Thoracic aorta (tissue), 2 donors: ENCODE measurements at regions not wholly inside any gene's neighbourhood (a gene's known extent, or its start where the extent isn't known, plus 50 kb on each side); places are given as distances from the start of the nearest gene placed in this dataset.

Experiments used
- ATAC-seq: fragments of 150-250 bp; one replicate; pipeline ENCODE4 v1.8.0; 2017; ENCODE audit warnings: low read depth; ENCODE audit not compliant: insufficient number of reproducible peaks, low FRiP score
- DNase-seq: peaks from one replicate; pipeline ENCODE4 v3.0.0-alpha.2; 2020; ENCODE audit warnings: low spot score
- H3K27ac ChIP-seq, 2 donors: fragments of 200-600 bp; sonication (generic); 1 replicate in 1 of 2; 2 replicates in 1 of 2; pipeline ENCODE4 v1.5.1; 2016; ENCODE audit warnings: mild to moderate bottlenecking in 2 of 2, moderate library complexity in 2 of 2
- H3K27me3 ChIP-seq: fragments of 200-600 bp; sonication (generic); replicated peaks from 2 replicates; pipeline ENCODE4 v1.6.0; 2016; ENCODE audit warnings: mild to moderate bottlenecking; ENCODE audit not compliant: insufficient read depth
- H3K36me3 ChIP-seq: fragments of 200-600 bp; sonication (generic); one replicate; pipeline ENCODE4 v1.5.1; 2016
- H3K4me1 ChIP-seq, 2 donors: fragments of 200-600 bp; sonication (generic); 1 replicate in 1 of 2; 2 replicates in 1 of 2; pipeline versions ENCODE4 v1.5.1 to v1.6.0; 2016; ENCODE audit warnings: low read depth in 2 of 2, mild to moderate bottlenecking in 1 of 2; ENCODE audit not compliant: control insufficient read depth in 1 of 2
- H3K4me3 ChIP-seq: fragments of 200-600 bp; sonication (generic); 2 replicates; pipeline ENCODE4 v1.5.1; 2016; ENCODE audit warnings: mild to moderate bottlenecking
- H3K9me3 ChIP-seq: fragments of 200-600 bp; sonication (generic); 2 replicates; pipeline ENCODE4 v1.5.1; 2016
- TF ChIP-seq, protein P1 (sequence below): fragments of 200-600 bp; sonication (generic); IDR thresholded peaks from one replicate; pipeline ENCODE4 v1.5.1; 2019; ENCODE audit warnings: antibody characterized with exemption

DNA sequence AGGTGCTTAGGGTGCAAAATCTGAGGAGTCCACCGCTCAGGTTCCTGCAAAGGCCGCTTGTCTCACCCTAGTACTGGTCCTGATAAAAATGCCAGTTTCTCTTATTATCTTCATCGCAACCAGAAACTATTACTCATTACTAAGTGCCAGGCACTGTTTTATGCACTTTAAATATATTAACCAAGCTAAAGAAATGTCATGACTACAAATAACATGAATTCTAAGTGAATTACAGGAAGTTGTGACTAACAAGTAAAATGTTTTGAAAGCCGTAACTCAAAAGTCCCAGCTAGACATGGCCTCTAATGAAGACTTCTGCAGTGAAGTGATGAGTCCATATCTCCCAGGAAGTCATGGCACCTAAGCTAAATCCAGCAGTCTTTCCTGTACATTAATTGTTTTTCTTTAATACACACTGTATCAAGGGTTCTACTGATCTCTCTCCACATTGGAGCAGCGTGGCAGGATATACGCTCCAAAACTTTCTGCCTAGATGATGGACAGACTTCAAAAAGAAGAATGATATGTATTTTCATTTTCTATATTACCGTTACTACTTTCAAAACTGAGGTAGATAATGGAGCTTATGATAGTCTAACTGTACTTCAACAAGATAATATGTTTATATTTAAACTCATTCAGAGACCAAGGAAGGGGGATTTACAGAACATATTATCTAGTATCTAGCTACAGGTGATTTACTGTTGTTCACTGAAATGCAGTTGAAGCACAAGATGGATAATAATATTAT, 117.3 kb upstream of the ARID2 start:
- DNase-seq: no peak
- ATAC-seq: no peak
- Histone ChIP-seq H3K4me1 (no peaks in the 10 kb centered on the region), H3K27me3 (no peaks in the 10 kb centered on the region), H3K9me3 (no peaks in the 10 kb centered on the region), H3K27ac (no peak overlapping the region), H3K36me3 (no peaks in the 10 kb centered on the region), H3K4me3 (no peak overlapping the region)
- TF ChIP-seq, protein P1, sequence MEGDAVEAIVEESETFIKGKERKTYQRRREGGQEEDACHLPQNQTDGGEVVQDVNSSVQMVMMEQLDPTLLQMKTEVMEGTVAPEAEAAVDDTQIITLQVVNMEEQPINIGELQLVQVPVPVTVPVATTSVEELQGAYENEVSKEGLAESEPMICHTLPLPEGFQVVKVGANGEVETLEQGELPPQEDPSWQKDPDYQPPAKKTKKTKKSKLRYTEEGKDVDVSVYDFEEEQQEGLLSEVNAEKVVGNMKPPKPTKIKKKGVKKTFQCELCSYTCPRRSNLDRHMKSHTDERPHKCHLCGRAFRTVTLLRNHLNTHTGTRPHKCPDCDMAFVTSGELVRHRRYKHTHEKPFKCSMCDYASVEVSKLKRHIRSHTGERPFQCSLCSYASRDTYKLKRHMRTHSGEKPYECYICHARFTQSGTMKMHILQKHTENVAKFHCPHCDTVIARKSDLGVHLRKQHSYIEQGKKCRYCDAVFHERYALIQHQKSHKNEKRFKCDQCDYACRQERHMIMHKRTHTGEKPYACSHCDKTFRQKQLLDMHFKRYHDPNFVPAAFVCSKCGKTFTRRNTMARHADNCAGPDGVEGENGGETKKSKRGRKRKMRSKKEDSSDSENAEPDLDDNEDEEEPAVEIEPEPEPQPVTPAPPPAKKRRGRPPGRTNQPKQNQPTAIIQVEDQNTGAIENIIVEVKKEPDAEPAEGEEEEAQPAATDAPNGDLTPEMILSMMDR: no peak

- H3K4me3 ChIP-seq: no peak overlapping the region
- ATAC-seq (no peak), DNase-seq (no peak)
- H3K36me3 ChIP-seq: no peaks in the 10 kb centered on the region
- H3K27me3 ChIP-seq: no peaks in the 10 kb centered on the region
- H3K27ac ChIP-seq: no peak overlapping the region
- H3K9me3 ChIP-seq: no peaks in the 10 kb centered on the region
- H3K4me1 ChIP-seq: no peaks in the 10 kb centered on the region
- TF ChIP-seq, protein P1: no peak
These were observed 116.2 kb upstream of the ARID2 start for GRCh38 chr12:45613296-45613695.

- Histone ChIP-seq H3K4me3 (no peak overlapping the region), H3K27me3 (no peaks in the 10 kb centered on the region), H3K4me1 (no peaks in the 10 kb centered on the region), H3K36me3 (no peaks in the 10 kb centered on the region), H3K9me3 (no peaks in the 10 kb centered on the region), H3K27ac (no peak overlapping the region)
- ATAC-seq (no peak), DNase-seq (no peak)
- TF ChIP-seq, protein P1: no peak
These were observed 115.7 kb upstream of the ARID2 start for GRCh38 chr12:45613855-45614254.

GRCh38 chr12:45615268-45615667, 114.2 kb upstream of the ARID2 start:
- Histone ChIP-seq H3K4me3 (no peak overlapping the region), H3K9me3 (no peaks in the 10 kb centered on the region), H3K36me3 (no peaks in the 10 kb centered on the region), H3K27ac (no peak overlapping the region), H3K4me1 (no peaks in the 10 kb centered on the region), H3K27me3 (no peaks in the 10 kb centered on the region)
- no peak for DNase-seq
- no peak for ATAC-seq
- TF ChIP-seq, protein P1: no peak

GRCh38 chr12:45619736-45620135, 109.8 kb upstream of the ARID2 start:
- no peaks in the 10 kb centered on the region for H3K4me1 ChIP-seq
- no peaks in the 10 kb centered on the region for H3K9me3 ChIP-seq
- H3K4me3 ChIP-seq: no peak overlapping the region
- no peak for ATAC-seq
- no peak overlapping the region for H3K27ac ChIP-seq
- DNase-seq: no peak
- H3K36me3 ChIP-seq: no peaks in the 10 kb centered on the region
- no peaks in the 10 kb centered on the region for H3K27me3 ChIP-seq
- TF ChIP-seq, protein P1: no peak
